Lower leg skin (tissue), 4 donors: ENCODE measurements at regions not wholly inside any gene's neighbourhood (a gene's known extent, or its start where the extent isn't known, plus 50 kb on each side); places are given as distances from the start of the nearest gene placed in this dataset.

Experiments used
- DNase-seq, 2 donors: peaks; one replicate each; pipeline ENCODE4 v3.0.0-alpha.2; 2019; ENCODE audit warnings: low spot score in 2 of 2
- H3K4me3 ChIP-seq: fragments of 200-600 bp; sonication (generic); 2 replicates; pipeline ENCODE4 v1.5.1; 2017; ENCODE audit warnings: mild to moderate bottlenecking, low read depth; ENCODE audit not compliant: poor library complexity, severe bottlenecking
- CTCF ChIP-seq, 3 donors: fragments of 450-650 bp; IDR thresholded peaks; one replicate each; pipeline ENCODE4 v1.5.1; 2016; ENCODE audit warnings: antibody characterized with exemption in 3 of 3, mild to moderate bottlenecking in 3 of 3, moderate library complexity in 2 of 3
- POLR2A ChIP-seq, 2 donors: fragments of 450-650 bp; IDR thresholded peaks; one replicate each; pipeline ENCODE4 v1.6.1; 2016 to 2017; ENCODE audit warnings: antibody characterized with exemption in 2 of 2, mild to moderate bottlenecking in 1 of 2, moderate library complexity in 1 of 2
- WGBS, 2 donors: methylation state at CpG; one replicate each; pipeline ENCODE4 v1.1.5; 2018; 5-methylcytosine and 5-hydroxymethylcytosine counted together
- intact Hi-C: fragments of 100-400 bp; cut with DNase I; formaldehyde crosslinking; loops from one replicate; pipeline ENCODE4 v1.15.0; 2023; ENCODE audit warnings: low total_unique reads

GRCh38 chr4:20572976-20573375, 127.3 kb upstream of the PACRGL start:
- H3K4me3 ChIP-seq: no peak overlapping the region
- 92 to 93% methylated on average over 8 of the region's 8 CpGs for WGBS, 2 donors
- intact Hi-C loops: no loop called here
- TF ChIP-seq POLR2A (IDR thresholded peaks at IDR 0.05) (no peak), CTCF (IDR thresholded peaks at IDR 0.05) (no peak)
- no peak for DNase-seq

GRCh38 chr4:20574986-20575385, 125.3 kb upstream of the PACRGL start:
- TF ChIP-seq POLR2A (IDR thresholded peaks at IDR 0.05) (no peak), CTCF (IDR thresholded peaks at IDR 0.05) (no peak)
- WGBS, 2 donors: 79 to 82% methylated on average over 1 of the region's 1 CpG
- no peak for DNase-seq
- H3K4me3 ChIP-seq: no peak overlapping the region
- intact Hi-C loops: no loop called here

- no peak overlapping the region for H3K4me3 ChIP-seq
- TF ChIP-seq POLR2A (IDR thresholded peaks at IDR 0.05): no peak
- no peak for TF ChIP-seq CTCF (IDR thresholded peaks at IDR 0.05)
- WGBS, 2 donors: 82 to 86% methylated on average over 5 of the region's 5 CpGs
- no peak for DNase-seq
- intact Hi-C loops: no loop called here
These were observed 124.8 kb upstream of the PACRGL start for GRCh38 chr4:20575486-20575885.

- TF ChIP-seq POLR2A (IDR thresholded peaks at IDR 0.05): no peak
- no peak for TF ChIP-seq CTCF (IDR thresholded peaks at IDR 0.05)
- DNase-seq: no peak
- intact Hi-C loops: no loop called here
These were observed 123.4 kb upstream of the PACRGL start for GRCh38 chr4:20576861-20577260.

GRCh38 chr4:20577702-20578101, 122.6 kb upstream of the PACRGL start:
- no peak for DNase-seq
- no peak overlapping the region for H3K4me3 ChIP-seq
- WGBS, 2 donors: 79 to 80% methylated on average over 2 of the region's 2 CpGs
- TF ChIP-seq POLR2A (IDR thresholded peaks at IDR 0.05) (no peak), CTCF (IDR thresholded peaks at IDR 0.05) (no peak)
- intact Hi-C loops: no loop called here

More at GRCh38 chr4:20576861-20577260, 123.4 kb upstream of the PACRGL start:
- no peak overlapping the region for H3K4me3 ChIP-seq

- 86 to 90% methylated on average over 2 of the region's 2 CpGs for WGBS, 2 donors
- TF ChIP-seq POLR2A (IDR thresholded peaks at IDR 0.05) (no peak), CTCF (IDR thresholded peaks at IDR 0.05) (no peak)
- intact Hi-C loops: no loop called here
- no peak overlapping the region for H3K4me3 ChIP-seq
- no peak for DNase-seq
These were observed 119.4 kb upstream of the PACRGL start for GRCh38 chr4:20580907-20581306.
